IPS DF 4.7 (cell line): ENCODE measurements at regions not wholly inside any gene's neighbourhood (a gene's known extent, or its start where the extent isn't known, plus 50 kb on each side); places are given as distances from the start of the nearest gene placed in this dataset.
"Not testable (repeated sequence)": the region's sequence is repeated elsewhere in the genome, so short reads cannot be mapped to it uniquely, and the experiment has no call there.

Source experiments
- DNase-seq: peaks from one replicate; pipeline ENCODE4 v3.0.0-alpha.2; 2013; ENCODE audit warnings: low spot score; ENCODE audit errors: extremely low read depth

DNA sequence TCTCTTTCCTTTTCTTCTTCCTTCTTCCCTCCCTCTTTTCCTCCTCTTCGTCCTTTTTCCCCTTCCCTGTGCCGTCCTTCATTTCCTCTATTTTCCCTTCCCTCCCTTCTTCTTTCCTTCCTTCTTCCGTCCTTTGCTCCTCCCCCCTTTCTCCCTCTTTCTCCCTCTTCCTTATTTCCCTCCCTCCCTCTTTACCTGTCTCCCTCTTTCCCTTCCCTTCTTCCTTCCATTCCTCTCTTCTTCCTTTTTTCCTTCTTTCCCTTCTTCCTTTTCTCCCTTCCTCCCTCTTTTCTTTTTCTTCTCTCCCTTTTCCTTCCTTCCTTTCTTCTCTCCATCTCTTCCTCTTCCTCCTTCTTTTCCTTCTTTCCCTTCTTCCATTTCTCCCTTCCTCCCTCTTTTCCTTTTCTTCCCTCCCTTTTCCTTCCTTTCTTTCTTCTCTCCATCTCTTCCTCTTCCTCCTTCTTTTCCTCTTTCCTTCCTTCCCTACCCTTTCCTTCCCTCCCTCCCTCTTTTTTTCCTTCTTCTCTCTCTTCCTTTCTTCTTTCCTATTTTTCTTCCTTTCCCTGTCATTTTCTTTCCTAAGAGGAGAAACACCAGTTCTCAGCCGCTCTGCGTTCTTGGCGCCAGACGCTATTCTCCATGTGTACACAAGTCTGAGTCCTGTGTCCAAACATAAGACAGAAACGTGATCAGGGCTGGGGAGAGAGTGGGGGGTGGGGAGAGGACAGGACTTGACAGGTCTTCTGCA lies 597.1 kb downstream of the MID1IP1 start:
- DNase-seq, result no peak

DNA sequence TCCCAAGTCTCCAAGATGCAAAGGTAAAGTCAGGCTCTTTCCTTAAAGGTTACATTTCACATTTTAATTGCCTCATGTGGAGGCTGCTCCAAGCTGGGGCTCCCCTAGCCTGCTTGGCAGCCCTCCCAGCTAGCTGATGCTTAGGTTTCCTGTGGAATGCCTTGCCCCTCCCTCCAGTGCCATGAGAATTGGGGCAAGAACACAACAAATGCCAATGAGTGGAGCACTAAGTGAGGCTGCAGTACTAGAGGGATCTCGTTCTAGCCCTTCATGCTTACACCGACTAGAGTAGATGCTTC lies 597.7 kb downstream of the MID1IP1 start:
- no peak for DNase-seq

DNA sequence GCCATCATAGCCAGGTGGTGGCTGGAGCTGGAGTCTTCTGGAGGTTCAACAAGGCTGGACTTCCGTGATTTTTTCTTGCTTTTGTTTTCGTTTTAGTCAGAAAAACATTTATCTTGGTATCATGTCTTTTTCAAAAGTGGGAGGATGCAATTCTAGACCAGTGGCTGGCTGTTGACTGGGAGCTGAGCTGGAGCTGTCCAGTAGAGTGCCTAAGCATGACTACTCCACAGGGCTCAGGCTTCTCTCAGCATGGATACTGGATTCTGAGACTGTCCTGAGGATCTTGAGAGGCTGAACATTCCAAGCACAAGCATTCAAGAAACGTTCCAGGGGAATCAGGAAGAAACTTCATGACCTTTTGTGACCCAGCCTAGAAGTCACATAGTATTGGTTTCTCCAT lies 598.1 kb downstream of the MID1IP1 start:
- DNase-seq, result no peak

DNA sequence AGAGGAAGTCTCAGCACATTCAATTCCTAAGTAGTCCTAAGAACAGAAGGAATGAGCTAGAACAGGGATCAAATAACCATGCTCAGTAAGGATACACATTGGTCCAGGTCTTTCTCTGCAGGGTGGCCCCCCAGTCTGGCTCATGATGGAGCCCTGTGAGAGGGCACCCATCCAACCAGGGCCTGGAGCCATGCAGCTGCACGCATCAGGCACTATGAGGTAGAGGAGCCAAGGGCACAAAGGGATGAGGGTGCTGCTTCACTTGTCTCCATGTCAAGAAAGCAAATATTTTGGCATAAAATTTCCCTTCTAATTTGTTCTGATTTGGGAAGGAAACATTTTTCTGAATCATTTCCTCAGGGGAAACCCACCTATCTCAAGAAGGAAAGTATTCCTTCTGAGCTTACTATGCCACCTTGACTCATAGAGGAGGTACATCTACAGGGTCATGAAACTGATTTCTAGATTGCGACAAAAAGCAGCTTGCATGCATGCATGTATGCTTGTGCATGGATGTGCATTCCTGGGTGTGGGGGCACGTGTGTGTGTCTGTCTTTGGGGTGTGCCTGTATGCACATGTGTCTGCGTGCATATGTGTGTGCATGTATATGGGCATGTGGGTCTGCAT lies 600.3 kb downstream of the MID1IP1 start:
- no peak for DNase-seq

DNA sequence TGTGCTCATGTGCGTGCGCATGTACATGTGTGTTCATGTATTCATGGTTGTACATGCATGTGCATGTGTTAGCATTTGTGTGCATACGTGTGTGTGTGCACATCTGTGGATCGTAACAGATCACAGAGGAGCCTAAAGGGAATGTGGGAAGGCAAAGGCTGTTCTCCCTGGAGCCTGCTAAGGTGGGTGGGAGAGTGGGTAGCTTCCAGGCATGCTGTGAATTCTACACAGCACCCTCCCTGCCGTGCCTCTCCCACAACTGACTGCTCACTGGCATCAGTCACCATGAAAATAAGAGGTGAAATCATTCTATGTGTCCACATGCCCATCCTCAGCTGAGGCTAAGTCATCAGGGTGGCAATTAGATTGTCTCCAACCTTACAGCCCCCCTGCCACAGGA lies 600.9 kb downstream of the MID1IP1 start:
- no peak for DNase-seq

DNA sequence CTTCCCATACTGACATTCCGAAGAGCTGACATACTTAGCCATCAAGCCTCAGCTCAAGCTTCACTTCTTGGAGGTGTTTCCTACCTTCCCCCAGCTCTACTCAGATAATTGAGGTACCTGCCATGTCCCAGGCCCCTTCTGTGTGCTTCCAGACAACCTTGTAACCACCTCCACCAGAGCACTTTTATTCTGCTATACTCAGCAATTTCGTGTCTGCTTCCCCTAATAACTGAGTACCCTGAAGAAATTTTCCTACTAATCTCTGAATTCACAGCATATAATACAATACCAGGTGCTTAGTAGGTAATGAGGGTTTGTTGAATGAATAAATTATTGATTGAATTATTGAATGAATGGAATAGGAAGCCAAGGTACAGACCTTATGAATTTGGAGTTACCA lies 605.5 kb downstream of the MID1IP1 start:
- DNase-seq, result no peak

DNA sequence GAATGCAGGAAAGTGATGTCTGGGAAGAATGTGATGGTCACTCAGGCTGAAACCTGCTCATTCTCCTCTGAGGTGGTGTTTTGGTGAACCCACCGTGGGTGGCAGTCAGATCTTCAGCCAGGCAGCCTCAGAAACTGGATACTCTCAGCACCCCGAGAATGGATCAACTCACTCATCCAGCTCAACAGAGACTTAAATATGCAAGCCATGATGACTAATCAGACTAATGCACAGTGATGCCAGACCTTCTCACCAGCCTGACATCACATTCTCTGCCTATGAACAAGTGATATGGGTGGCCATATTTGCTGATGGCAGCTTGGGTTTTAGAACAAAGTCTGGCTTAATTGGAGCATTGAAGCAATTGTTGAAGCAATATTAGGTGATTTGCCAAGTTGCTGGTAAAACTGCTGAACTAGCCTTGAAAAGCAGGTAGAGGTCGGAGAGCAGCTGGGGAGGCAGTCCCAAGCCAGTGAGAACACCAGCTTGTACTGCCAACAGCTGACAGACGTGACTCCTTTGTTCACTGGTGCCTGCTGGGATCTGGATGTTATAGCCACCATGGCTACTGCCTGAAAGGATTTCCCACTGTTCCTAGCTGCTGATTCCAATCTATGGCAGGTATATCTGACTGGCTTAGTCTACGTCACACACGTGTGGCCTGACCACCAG lies 608.1 kb downstream of the MID1IP1 start:
- no peak for DNase-seq

DNA sequence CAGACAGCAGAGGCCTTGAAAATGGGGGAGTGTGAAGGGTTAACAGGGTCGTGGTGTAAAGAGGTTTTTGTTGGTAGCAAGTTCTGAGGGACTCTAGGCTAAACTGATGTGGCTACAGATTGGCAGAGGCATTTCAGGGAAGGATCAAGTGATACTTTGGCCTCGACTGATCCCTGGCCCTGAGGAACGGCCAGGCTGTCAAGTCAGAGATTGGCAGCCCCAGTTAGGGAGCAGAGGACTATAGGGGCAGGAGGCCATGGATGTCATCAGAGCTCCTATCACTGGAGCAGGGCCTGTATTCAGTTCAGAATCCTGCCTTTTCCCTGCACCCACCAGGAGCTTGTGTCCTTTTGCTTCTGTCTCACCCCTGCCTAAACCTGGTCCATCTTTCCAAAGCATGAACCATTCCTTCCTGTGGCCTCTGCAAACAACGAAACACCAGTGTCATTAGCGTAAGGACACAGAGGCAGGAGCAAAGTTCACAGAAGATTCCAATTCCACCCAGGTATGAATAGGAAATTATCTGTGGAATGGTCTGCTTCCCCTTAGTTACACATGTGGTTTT lies 613.1 kb downstream of the MID1IP1 start:
- no peak for DNase-seq

DNA sequence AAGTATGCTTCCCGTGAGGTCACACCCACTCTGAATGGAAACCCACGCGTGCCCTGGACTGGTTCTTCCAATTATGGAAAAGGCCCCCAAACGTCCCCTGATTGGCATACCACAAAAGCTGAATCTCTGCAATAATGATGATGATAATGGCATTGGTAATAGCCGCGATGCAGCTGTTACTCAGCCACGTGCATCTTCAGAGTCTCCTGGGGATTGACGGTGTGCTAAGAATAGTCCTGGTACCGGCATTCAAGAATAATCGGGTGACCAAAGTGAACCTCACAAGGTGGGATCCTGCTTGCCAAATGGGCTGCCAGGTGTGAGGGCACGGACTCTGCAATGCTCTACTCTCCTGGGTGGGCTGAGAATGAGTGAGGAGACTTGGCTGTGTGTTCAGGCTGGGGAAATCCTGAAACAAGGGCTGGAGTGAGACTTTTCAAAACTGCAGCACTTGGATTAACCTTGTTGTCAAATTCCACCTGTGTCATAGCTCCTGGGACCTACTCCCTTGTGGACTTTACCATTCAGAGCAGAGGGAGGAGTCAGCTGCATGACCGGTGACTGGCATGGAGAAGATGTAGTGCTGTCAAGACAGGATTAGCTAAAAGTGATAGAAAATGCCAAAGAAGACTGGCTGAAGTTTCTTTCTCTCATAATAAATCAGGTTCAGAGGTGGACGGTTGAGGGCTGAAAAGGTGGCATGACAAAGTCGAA lies 615.4 kb downstream of the MID1IP1 start:
- DNase-seq, result no peak

DNA sequence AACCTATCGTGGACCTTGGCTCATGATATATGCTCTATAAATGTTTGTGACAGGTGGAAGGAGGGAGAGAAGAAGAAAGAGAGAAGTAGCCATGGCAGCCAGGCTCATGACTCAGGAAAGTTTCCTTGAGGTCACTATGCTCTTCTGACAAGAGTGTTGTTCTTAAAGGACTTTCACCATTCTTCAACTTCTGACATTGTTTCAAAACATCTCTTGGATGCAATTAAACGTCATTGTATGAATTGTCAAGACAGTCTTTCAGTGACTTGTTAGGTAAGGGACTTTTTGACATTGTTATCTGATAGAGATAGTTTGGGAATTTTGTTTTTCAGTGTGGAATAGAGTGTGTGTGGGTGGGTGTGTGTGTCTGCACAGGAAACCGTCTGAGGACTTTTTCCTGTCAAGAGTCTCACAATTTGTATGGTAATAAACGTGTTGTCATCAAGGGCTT lies 617.0 kb downstream of the MID1IP1 start:
- DNase-seq, result no peak

DNA sequence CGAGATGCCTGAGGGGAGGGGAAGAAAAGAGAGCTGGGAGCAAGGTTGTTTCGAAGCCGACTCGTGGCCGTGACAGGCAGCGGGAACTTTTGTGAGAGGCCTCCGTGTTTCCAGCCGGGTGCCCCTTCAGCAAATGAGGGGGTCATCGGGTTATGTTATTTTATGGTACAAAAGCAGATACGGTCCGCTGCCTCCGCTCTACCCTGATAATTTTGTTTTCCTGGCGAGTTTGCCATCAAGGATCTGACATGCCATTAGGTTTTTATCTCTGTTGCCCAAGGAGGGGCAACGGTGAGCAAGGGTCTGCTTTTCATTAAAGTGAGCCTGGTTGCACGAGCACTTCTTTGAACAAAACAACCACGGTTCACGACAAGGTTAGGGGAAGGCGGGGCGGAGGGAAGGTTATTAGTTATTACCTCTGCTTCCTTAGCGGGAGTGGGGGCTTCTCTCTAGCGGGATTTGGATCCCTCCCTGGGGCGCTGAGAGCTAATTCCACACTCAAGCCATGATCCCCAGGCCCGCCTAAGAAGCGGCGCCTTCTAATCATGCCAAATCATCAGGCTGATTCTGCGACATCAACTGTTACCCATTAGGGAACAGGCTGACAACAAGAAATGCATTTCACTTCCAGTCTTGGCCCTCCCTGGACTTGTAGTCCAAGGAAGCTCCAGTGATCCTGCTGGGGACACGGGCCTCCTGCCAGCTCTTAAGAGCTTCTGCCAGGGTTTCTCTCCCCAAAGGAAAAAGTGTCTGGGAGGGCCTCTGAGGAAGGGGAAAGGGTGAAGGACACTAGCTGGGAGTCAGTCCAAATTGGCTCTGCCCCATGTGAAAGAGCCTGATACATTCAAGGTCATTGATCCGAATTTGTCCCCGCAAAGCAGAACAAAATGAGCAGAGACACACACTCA lies 617.7 kb downstream of the MID1IP1 start:
- DNase-seq, result no peak

DNA sequence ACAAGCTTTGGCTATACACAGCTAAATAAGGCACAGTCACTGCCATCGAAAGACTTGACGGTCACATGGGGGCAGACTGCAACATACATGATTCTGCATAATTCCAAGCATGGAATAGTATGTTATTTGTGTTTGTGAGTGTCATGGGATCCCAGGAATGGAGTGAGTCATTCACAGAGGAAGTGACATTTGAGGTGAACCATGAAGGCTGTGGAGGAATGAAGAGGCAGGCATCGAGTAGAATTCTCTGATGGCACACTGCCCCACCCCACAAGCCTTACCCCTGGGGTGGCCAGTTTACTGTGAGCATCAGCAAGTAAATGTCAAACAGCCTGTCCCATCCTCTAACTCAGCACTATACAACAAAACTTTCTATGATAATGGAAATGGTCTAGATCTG lies 619.7 kb downstream of the MID1IP1 start:
- no peak for DNase-seq

DNA sequence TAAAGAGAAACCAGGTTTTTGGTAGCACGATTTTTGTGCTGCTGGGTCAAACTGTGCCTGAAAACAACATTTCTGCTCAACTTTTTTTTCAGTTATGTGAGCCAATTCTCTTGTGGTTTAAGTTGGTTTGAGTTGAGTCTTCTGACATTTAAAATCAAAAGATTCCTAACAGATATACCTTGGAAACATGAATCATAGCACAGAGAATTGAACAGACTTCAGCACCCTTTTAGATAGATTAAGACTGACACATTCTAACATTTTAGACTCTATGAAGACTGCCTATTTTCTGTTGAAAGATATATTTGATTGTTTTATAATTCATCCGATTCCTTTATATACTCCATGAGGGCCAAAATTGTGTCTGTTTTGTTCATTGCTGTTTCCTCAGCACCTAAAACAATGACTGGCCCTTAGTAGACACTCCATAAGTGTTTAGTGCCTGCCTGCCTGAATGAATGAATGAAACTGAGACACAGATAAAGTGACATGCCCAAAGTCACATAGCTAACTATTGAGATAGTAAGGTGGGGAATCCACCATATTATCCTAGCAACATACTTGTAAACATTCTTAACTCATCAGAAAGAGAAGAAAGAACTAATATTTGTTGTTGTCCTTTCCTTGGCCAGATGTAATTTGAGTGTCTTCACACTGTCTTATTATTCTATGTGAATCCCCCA lies 624.0 kb downstream of the MID1IP1 start:
- no peak for DNase-seq

DNA sequence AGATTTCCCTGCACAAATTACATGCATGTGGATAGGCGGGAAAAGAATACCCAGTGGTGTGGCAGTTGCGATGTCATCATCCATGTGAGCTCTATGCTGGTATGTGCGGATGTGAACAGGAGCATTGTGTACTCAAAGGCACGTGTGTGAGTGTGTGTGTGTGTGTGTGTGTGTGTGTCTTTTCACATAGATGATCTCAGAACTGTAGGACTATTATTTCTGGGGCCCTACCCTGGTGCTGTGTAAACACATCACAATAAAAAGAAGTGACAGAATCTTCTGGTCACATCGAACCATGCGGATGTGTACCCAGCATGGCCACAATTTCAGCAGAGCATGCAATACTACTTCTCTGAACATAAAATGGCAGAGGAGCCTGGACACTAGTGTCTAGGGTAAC lies 624.8 kb downstream of the MID1IP1 start:
- DNase-seq, result no peak

DNA sequence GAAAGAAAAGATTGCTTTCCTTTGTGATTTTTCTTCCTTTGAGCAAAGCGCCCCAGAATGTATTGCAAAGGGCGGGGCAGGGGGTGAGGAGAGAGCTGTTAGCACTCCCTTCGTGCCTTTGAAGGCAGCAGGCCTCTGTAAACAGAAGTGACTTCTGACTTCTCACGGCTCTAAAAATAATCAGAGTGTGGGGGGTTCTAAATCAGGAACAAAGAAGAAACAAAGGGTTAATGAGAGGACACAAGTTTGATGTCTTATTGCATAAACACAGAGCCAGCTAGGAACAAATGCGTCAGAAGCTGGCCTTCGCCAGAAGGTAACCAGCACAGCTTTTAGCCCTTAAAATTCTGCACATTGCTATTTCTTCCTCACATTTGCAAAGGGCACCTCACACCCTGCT lies 626.2 kb downstream of the MID1IP1 start:
- DNase-seq, result no peak

DNA sequence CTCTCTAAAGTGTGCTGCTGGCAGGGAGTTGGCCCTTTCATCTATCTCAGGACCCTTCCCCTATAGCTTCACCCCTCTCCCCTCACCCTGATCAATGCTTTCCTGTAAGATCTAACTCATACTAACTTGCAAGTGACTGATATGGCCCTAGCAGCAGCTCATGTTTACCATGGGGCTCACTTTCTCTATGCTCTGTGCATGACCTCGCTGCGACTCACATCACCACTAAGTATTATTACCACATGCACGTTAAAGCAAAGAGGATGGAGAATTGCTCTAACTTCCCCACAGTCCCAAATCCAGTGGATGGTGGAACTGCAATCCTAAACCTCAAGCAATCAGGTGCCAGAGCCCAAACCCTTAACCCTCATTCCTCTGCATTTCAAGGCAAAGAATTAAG lies 626.6 kb downstream of the MID1IP1 start:
- no peak for DNase-seq

DNA sequence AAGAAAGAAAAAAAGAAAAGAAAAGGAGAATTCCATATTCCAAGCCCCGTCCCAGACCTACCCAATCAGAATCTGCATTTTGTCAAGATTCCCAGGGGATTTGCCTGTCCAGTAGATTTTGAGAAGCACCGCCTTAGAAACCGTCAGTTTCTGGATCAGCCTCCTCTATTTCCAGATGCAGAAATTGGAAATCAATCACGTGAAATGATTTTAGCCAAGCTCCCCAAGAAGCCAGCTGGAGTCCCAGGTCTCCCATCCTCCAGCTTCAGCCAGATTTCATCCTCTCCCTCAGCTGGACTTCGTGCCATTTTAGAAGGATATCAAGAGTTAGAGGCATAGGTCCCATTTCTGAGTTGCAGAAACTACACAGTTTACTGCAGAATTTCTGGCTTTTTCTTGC lies 629.3 kb downstream of the MID1IP1 start:
- no peak for DNase-seq

DNA sequence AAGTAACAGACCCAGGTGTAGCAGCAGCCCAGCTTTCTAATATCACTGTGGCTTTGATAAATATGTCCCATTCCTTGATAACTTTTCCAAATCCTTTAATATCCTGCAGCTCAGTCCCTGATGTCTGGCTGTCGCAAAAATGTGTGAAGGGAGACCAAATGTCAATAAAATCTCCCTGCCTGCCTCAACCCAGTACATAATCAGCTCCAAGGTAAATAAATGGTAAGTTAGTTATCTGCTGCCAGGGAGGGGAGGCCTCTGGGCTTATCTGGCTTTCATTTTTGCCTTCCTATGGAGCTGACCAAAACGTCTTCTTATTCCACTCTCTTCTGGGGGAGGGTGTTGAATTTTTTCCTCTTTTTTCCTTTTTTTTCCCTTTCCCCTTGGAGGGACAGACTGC lies 630.6 kb downstream of the MID1IP1 start:
- DNase-seq, result no peak

DNA sequence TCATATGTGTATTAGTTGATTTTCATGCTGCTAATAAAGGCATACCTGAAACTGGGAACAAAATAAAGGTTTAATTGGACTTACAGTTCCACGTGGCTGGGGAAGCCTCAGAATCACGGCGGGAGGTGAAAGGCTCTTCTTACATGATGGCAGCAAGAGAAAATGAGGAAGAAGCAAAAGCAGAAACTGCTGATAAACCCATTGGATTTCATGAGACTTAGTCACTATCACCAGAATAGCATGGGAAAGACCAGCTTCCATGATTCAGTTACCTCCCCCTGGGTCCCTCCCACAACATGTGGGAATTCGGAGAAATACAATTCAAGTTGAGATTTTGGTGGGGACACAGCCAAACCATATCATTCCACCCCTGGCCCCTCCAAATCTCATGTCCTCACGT lies 633.4 kb downstream of the MID1IP1 start:
- not testable (repeated sequence) for DNase-seq

DNA sequence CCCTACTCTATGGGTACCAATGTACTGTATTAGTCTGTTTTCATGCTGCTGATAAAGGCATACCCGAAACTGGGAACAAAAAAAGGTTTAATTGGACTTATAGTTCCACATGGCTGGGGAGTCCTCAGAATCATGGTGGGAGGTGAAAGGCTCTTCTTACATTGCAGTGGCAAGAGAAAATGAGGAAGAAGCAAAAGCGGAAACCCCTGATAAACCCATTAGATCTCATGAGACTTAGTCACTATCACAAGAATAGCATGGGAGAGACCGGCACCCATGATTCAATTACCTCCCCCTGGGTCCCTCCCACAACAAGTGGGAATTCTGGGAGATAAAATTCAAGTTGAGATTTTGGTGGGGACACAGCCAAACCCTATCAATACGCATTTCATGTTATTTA lies 635.3 kb downstream of the MID1IP1 start:
- not testable (repeated sequence) for DNase-seq
